Dermis blood vessel endothelial cell (primary cell): ENCODE measurements at regions not wholly inside any gene's neighbourhood (a gene's known extent, or its start where the extent isn't known, plus 50 kb on each side); places are given as distances from the start of the nearest gene placed in this dataset.

ENCODE experiments used
- DNase-seq: peaks from one replicate; pipeline ENCODE4 v3.0.0; 2010

DNA sequence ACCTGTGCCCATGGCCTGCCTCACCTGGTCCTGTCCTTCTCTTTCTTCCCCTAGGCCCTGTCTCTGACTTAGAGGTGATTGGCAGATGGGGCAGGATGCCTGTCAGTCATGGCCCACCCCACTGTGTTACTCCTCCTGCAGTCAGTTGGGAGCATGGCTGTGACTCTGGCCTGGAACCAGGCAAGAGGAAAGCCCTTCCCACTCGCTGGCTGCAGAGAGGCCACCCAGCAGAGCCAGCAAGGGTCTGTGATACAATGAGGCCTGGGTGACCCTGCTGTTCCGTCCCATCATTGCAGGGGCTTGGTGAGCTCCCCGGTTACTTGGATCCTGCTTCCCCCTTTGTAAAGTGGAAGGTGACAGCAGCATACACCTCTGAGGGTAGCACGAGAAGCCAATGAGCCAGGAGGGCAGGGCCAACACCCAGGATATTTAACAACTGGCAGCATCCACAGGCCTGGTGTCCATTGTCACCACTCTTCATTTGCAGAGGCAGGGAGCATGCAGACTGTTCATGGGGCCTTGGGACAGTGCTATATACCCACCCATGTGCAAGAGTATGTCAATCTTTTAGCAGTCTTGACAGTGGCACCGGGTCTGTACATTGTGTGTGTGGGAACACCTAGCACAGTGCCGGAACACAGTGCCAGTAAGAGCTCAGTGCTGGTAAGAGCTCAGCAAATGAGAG, 191.0 kb upstream of the C1orf174 start:
- DNase-seq: no peak

DNA sequence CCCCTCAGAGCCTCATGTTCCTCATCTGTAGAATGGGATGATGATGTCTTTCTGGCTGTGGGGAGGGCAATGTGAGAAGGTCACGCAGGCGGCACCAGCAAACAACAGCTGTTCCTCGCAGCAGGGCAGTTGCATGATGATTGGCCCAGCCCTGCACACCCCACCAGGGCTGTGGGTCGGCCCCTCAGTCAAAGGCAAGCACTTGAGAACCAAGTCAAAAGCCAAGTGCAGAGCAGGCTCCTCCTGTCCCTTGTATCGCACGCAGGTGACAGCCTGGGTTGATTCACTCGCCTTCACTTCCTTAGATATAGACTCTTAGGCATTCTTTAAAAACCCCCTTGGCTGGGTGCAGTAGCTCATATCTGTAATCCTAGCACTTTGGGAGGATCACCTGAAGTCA, 191.9 kb upstream of the C1orf174 start:
- no peak for DNase-seq

DNA sequence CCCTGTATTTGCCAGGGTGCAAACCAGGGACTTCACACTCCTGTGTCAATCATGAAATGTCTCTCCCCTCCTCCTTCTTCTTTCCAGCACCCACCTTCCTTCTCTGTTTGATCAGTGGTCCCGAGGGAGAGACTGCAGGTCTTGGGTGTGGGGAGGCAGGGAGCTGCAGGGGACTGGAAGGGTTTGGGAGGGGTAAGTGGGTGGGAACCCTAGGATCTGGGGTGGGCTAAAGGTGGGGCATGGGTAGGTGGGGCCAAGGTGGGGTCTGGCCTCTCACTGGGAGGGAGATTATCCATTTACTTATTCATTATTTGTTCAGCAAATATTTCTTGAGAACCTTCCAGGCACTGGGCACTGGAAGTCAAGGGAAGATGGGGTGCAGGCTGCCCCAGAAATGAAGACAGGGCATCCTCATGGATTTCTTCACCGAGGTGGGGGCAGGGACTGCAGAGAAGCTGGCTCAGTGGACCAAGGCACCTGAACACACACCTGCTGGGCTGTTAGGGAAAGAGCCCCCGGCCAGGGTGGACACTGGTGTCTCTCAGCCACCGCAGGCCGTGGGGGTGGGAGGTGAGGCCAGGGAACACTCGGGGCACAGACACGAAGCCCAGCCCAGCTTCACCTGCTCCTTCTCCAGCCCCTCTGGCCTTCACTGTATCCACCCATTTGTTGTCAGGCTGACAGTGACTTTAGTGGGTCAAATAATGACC, 193.9 kb upstream of the C1orf174 start:
- no peak for DNase-seq

DNA sequence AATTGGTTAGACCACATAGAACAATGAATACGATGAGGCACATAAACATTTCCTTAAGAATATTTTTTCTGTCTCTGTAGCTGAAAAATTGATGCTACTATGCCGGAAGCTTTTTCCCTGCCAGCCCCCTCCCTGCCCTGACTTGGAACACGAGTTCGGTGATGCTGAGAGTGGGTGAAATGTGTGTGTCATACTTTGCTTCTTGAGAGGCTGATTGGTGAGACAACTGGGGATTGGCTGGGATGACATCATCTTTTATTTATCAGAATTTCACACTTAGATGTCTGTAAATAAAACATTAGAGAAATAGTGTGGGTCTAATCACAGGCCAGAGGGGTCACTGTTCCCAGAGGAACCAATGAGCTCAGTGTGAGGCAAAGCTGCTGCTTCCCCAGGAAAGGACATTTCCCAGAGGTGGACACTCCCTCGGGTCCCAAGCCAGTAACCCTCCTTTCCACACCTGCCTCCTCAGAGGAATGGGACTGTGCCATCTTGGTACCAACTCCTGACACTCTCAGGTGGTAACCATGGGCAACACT, 195.4 kb upstream of the C1orf174 start:
- no peak for DNase-seq

DNA sequence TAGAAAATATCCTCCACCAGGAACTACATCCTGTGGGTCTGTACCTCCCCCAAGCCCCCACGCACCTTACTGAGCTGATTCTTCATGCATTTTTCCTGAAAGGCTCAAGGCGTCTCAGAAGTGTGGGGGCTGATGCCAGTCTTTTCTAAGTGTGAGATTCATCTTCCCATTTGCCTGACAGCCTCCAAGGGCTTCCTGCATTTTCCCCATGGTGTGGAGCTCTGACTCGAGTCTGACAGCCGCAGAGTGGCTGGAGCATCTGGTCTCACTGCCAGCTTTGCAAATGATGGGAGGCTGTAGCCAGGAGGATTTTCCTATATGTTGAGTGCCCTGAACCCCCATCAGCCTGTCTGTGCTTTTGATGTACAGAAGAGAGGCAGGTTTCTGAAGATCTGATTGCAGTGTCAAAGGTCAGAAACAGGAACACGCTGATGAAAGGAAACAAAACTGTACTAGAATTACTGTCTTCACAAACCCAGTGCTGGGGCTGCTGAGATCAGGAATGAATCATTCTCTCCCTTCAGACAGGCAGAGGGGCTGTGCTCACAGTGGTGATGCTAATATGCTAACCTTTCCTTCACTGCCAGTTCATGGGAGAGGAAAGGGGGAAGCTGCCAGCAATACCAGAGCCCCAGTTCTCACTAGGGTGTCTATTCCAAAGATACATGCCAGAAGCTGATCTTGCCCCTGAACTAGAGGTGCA, 201.5 kb upstream of the C1orf174 start:
- no peak for DNase-seq

DNA sequence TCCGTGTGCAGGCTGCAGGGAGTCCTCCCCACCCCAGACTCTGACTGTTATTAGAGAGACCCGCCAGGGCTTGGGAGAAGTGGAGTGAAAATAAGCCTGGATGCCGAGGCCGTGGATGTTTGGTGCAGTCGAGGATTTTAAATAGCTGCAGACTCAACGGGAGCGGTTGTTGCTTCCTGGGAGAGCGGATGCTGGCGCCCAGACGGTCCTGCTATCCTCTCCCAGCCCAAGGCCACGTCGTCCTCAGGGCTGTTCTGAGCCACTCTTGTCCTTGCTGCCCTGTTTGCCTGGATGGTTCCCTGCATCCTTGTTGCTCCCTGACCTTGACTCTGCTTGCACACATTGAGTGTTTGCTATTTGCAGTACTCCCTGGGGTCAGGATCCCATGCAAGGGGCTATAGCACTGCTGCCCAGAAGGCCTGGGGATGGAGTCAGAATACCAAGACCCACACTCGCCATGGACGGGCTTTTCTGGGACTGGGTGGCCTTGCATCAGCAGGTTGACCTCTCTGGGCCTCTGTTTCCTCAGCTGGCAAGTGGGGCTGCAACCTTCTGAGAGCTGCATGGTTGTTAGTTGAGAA, 205.3 kb upstream of the C1orf174 start:
- no peak for DNase-seq

DNA sequence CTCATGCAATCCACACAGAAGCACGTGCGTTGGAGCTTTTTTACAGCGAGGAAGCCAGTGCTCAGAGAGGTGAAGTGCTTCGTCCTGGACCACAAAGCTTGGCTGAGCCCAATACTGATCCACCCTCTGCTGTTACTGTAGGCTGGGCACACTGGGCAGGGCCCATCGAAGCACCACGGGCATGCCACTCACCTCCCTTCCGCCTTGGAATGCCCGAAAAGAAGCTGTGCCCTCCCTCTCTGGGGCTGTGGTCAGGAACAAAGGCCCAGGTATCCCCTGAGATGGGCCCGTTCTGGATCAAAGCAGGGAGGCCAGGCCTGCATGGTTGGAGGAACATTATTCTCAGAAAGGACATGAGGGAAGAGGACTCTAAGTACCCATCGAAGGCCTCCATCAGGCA, 206.7 kb upstream of the C1orf174 start:
- DNase-seq: no peak

DNA sequence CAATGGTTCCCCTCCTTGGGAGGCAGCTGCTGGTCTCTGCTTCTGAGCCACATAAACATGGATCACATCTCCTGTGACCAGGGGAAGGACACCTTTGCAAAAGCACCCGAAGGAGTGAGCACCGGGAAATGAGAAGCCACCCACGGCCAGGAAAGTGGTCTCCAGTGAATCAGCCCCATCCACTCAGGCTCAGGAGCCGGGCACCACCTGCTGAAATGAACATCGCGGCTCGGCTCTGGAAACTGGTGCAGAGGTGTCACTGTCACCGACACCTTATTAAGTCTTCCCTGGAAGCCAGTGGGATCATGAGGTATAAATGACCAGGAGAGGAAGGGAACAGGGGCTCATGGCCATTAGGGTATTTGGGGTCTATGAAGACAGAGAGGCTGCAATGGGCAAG, 207.2 kb upstream of the C1orf174 start:
- no peak for DNase-seq

DNA sequence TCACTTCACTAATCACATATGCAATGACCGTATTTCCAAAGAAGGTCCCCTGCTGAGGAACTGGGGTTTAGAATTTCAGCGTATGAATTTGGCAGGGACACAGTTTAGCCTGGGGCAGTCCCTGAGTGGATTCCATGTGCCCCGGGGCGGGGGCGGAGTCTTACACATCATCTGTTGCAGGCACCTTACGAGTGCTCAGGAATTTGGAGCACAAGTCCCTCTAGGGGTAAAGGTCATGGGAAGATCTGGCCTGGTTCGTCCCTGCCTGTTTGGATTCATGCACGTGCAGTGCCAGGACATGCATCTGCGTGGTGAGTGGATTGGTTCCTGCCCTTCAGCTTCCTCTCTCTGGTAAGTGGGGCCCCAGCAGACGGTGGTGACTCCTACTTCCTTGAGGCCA, 208.3 kb upstream of the C1orf174 start:
- no peak for DNase-seq

DNA sequence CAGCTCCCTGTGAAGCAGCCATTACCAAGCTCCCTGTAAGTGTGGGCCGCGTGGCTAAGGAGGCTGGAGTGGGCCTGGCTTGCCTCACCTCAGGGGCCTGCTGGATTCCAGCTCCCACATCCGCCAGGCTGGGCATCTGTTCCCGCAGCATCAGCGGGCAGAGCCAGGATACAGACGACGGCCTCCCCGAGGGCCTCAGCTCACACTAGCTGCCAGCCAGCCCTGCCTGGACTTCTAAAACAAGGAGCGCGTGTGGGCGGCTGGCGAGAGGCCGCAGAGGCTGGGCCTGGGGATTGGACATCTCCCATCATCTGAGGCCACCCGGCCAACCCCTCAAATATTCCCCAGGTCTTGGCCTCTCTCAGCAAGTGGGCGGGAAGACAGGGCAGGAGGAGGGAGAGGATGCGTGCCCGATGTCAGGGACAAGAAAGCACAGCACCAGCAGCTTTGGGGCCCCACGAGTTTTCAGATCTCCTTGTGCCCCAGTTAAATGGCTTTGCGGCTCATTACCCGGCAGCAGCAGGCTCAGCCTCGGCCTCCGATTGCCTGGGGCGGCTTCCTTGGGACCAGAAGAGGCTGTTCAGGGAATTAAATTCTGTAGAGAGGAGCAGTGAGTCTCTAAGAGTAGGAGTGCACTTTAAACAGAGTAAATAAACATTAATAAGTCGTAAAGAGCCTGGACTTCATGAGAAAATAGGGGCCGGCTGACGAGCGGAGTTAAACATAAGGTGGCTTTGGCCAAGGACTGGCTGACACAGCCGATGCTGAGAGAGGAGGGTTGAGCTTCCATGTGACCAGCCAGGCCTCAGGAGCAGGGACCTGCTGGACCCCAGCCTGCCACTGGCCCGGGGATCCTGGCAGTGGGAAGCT, 208.9 kb upstream of the C1orf174 start:
- no peak for DNase-seq

DNA sequence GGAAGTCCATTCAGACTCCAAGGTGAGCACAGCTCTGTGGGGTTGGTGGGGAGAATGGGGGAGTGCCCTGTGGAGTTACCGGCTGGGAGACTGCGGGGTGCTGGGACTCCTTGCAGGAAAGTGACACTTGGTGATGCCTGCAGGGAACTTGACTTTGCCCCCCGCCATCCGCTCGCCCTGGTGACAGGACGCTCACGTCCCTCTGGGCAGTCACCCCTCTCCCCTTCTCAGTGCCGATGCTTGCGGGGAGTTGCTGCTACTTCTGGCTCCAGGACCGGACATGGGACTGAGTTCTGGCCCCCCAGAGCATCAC, 209.5 kb upstream of the C1orf174 start:
- no peak for DNase-seq

DNA sequence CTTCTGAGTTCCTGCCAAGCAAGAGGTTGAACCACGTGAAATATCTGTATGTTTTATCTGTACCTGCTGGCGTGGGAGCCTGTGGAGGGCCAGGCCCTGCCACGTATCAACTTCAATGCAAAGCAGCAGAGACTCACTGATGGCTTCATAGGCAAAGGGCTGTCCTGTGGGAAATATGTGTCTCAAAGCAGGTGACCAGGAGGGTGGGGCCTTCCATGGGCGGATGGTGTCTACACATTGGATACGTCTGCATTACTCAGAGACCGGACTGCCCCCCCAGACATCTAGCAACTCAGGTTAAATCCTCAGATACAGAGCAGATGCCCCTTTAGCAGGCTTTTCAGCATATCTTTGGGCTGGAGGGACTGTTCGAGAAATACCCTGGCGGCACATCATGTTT, 210.8 kb upstream of the C1orf174 start:
- DNase-seq: no peak

DNA sequence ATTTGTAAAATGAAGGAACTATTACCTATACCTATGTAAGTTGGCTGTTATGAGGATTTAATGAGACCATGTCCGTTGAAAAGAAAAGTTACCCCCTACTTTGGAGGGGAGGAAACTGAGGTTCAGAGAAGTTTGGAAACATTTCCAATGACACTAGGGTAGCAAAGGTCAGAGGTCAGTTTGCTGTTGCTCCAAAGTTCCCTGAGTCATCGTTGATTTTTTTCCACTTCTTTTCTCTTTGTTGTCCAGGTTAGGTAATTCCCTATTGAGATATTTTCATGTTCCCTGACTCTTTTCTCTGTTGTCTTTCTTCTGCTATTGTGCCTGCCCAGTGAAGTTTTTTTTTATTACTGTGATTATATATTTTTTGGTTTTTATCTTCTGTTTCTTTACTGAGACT, 213.8 kb upstream of the C1orf174 start:
- DNase-seq: no peak

DNA sequence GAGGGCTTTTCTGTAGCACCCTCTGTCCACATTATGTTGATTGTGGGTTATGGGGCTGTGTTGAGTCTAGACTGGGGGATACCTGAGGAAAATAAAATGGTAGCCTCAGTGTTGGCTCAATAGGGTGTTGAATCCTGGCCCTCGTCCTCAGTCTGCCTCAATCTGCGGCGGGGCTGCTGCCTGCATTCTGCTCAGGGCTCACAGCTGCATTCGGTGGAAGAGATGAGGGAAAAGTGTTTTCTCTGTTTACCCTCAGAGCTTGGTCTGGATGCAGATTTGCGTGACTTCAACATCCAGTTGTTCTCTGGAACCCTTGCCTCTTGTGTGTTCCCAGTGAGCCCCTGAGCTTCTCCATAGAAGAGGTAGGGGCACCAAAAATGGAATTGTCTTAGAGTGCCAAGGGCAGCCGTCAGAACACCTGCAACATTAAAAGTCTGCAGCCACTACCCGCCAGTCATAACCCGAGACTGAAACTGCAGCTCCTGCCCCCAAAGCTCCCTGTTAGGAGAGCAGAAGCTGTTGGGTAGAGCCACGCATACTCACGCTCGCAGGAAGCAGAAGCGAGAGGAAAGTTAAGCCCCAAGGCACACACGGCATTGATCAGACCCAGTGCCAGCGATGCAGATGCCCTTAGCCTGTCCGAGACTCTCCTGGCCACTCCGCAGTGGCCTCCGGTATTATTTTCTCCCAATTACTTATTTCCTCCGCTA, 215.3 kb upstream of the C1orf174 start:
- no peak for DNase-seq

DNA sequence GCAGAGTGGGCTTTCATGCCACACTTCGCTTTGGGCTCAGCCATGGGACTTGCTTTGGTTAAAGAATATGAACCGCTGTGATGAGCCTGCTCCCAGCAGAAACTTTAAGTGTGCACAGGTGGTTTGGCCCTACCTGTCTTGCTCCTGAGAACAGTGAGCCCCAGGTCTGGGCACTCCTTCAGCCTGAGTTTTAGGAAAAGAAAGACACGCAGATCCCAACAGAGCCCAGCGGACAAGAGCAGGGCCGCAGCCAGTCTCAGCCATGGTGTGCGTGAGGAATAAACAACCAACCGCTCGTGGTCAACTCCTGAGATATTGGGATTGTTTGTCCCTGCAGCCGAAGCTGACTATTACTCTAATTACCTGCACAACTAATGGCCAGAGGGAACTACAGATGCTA, 217.1 kb upstream of the C1orf174 start:
- no peak for DNase-seq

DNA sequence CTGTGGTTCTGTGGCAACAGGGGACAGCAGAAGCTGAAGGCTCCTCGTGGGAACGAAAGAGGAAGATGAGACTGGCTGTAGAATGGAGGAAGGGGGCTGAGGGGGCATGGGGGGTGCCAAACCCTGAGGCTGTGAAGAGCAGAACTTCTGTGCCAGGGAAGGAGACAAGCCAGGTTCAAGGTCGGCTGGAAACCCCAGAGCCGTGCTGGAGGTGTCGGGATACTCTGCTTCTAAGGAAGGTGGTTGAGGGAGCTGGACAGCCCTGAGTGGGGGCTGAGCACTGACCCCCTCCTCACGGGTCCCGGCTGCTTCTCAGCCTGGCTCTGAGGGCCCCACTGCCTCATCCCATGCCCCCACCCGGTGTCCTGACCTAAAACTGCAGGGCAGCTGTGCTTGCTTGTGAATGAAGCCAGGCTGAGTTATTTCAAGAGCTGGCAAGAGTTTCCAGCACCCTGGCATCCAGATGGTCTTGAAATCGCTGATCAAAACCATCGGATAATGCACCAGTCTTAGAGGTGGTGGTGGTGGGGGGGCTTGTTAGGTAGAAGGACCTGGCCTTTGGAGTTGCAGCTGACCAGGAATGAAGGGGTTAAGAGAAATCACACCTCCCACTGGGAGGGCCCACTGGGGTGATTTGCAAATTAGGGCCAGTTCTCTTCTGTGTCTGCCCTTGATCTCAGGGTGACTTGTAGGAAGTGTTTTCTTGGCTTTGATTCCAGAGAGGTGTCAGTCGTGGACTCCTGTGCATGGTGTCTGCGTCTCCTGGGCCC, 218.9 kb upstream of the C1orf174 start:
- no peak for DNase-seq

DNA sequence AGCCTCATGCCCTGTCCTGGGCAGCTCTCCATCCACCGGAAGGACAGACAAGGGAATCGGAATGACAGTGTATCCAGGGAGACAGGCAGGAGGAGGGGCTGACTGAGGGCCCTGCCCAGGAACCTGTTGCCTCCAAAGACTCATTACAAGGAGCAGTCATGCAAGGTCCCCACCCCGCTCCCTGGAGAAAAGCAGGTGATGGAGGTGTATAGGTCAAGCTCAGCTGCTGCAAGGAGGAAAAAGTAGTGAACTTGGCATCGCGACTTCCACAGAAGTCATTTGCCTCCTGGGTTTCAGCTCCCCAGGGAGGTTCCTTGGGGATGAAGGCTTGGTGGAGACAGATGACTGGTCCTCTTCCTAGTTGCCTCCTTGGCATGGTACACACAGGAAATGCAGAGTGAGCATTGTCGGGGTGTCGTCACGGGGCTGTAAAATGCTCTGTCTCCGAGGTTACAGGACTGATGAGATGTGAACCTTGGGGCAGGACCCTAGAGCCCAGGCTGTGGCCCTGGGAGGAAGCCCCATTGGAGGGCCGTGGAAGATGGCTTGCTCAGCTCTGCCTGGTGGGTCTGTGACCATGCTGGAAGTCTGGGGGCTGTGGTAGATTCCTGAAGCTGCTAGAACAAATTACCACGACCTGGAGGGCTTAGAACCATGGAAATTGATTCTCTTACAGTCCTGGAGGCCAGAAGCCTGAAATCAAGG, 219.6 kb upstream of the C1orf174 start:
- no peak for DNase-seq

DNA sequence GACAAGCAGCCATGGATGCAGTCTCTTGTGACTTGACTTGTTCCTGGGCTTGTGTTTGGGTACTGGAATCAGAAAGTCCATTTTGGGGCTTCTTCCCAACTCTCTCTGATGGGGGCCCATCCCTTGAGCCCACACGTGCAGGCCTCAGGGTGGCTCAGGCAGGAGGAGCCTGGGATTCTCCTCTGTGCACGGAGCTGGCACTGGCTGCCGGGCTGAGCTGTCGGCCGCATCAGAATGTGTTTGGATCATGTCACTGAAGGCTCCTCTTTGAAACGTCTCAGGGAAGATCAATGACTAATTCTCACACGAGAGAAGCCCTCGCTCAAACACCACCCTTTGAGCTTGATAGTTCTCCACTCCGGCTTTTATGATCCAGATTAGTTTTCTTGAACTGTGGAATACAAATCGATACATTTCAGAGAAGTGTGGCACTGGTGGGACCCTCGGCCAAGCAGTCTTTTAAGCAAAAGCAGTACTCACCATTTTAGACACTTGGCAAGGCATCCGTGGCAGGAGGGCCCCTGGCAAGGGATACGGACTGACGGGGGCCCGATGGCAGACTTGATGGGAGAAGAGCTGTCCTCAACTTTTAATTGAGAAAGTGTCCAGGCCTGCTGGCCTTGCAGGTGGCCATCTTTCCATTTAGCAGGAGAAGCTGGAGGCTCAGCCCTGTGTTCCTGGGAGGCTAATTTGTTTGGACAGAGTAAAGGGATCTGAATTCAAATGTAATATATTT, 220.7 kb upstream of the C1orf174 start:
- DNase-seq: no peak

DNA sequence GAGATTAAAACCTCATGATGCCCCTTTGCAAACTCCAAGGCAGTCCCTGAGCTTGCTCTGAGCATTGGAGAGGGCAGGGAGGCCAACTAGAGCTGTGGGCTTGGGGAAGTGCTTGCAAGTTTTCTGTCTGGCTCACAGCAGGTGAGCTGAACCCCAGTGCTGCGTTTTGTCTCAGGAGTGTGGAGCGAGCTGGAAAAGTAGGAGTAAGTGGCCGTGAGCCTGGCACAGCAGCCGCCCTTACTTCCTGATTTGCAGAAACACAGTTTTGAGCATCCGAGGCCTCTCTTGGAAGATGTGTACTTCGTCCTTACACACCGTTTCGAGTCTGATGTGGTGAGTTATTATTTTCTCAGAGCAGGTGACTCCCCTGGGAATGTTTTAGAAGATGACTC, 221.2 kb upstream of the C1orf174 start:
- no peak for DNase-seq
